NCI-H748 (cell line): ENCODE measurements at regions not wholly inside any gene's neighbourhood (a gene's known extent, or its start where the extent isn't known, plus 50 kb on each side); places are given as distances from the start of the nearest gene placed in this dataset.

Source experiments
- DNase-seq: peaks from one replicate; lab custom pipeline; 2025; ENCODE audit not compliant: unreplicated experiment; lab: John Stamatoyannopoulos, UW

- DNase-seq, result no peak
These were observed 97.4 kb upstream of the GPR26 start for GRCh38 chr10:123568751-123569150.

GRCh38 chr10:123569436-123570035 is 96.6 kb upstream of the GPR26 start:
- DNase-seq, result no peak

GRCh38 chr10:123570051-123570897 is 95.9 kb upstream of the GPR26 start:
- no peak for DNase-seq

- DNase-seq, result no peak
These were observed 95.1 kb upstream of the GPR26 start for GRCh38 chr10:123570898-123571515.

GRCh38 chr10:123571978-123572377 is 94.2 kb upstream of the GPR26 start:
- DNase-seq, result no peak

- peak; percentile 74 for DNase-seq
These were observed 92.7 kb upstream of the GPR26 start for GRCh38 chr10:123573236-123574108.

- DNase-seq, result no peak
These were observed 92.0 kb upstream of the GPR26 start for GRCh38 chr10:123574109-123574698.

GRCh38 chr10:123575105-123575504 is 91.0 kb upstream of the GPR26 start:
- no peak for DNase-seq

GRCh38 chr10:123576706-123577105 is 89.4 kb upstream of the GPR26 start:
- DNase-seq, result no peak

GRCh38 chr10:123577921-123578461 is 88.2 kb upstream of the GPR26 start:
- no peak for DNase-seq

- DNase-seq, result no peak
These were observed 87.4 kb upstream of the GPR26 start for GRCh38 chr10:123578721-123579120.

GRCh38 chr10:123579675-123580074 is 86.5 kb upstream of the GPR26 start:
- no peak for DNase-seq

GRCh38 chr10:123580426-123580825 is 85.7 kb upstream of the GPR26 start:
- no peak for DNase-seq

- no peak for DNase-seq
These were observed 84.5 kb upstream of the GPR26 start for GRCh38 chr10:123581656-123582055.

- DNase-seq, result peak; percentile 60
These were observed 83.8 kb upstream of the GPR26 start for GRCh38 chr10:123582084-123582989.

GRCh38 chr10:123583639-123584418 is 82.3 kb upstream of the GPR26 start:
- DNase-seq, result peak; percentile 82

- no peak for DNase-seq
These were observed 81.8 kb upstream of the GPR26 start for GRCh38 chr10:123584419-123584775.

- no peak for DNase-seq
These were observed 80.4 kb upstream of the GPR26 start for GRCh38 chr10:123585477-123586445.
